ENCODE measurements at regions not wholly inside any gene's neighbourhood (a gene's known extent, or its start where the extent isn't known, plus 50 kb on each side); places are given as distances from the start of the nearest gene placed in this dataset.

GRCh38 chr6:25025248-25025918, 89.6 kb upstream of the RIPOR2 start:
- no peak for DNase-seq (ENCODE audit: low spot score in 2 of 2, unreplicated experiment in 2 of 2)
- Mint-ChIP-seq H3K36me3 (no peaks in the 10 kb centered on the region), H3K4me3 (no peak overlapping the region), H3K27ac (peak overlapping the region; percentile 3), H3K4me1 (peaks cover 11% of the 10 kb centered on the region), H3K27me3 (ENCODE audit: low read depth) (no peaks in the 10 kb centered on the region), H3K9me3 (peaks cover 5% of the 10 kb centered on the region)
- TF ChIP-seq CTCF (IDR thresholded peaks at IDR 0.05; ENCODE audit: unreplicated experiment): no peak

DNA sequence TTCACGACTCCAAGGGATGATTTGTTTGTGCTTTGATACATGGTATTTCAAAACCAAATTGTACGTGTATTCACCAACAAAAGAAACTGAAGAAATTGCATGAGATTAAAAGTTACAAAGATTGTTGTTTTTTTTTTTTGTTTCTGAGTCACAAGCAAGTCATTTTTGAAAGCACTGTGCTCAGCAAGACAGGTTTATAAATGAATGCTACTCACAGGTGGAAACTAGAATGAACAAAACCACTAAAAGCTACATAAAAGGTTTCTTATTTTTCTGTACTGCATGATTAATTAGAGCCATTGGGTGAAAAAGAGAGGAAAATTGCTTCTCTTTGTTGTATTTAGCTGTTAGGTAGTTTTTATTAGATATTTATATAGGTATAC, 90.2 kb upstream of the RIPOR2 start:
- Mint-ChIP-seq H3K36me3 (no peaks in the 10 kb centered on the region), H3K27me3 (ENCODE audit: low read depth) (no peaks in the 10 kb centered on the region), H3K4me1 (peaks cover 11% of the 10 kb centered on the region), H3K4me3 (no peak overlapping the region), H3K27ac (peak overlapping the region; percentile 3), H3K9me3 (peaks cover 5% of the 10 kb centered on the region)
- no peak for TF ChIP-seq CTCF (IDR thresholded peaks at IDR 0.05; ENCODE audit: unreplicated experiment)
- no peak for DNase-seq (ENCODE audit: low spot score in 2 of 2, unreplicated experiment in 2 of 2)

DNA sequence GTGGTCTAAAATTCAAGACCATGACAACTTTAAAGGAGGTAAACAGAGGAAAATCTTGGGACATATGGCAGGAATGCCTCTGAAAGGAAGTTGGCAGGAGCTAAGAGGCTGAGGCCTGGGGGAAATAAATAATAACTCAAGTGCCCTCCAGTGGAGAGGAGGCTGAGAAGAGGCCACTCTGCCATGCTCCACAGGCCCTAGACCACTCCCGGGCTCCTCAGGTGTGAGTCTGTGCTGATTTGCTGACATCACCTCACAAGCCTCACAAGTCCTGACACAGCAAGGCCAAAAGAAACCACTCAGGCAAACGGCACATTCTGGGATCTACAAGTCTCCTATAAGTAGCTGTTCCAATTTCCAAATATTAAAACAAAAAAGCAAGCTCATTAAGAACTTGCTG, 91.0 kb upstream of the RIPOR2 start:
- no peaks in the 10 kb centered on the region for H3K27me3 Mint-ChIP-seq (ENCODE audit: low read depth)
- no peak for TF ChIP-seq CTCF (IDR thresholded peaks at IDR 0.05; ENCODE audit: unreplicated experiment)
- H3K4me1 Mint-ChIP-seq: peaks cover 11% of the 10 kb centered on the region
- no peak overlapping the region for H3K27ac Mint-ChIP-seq
- DNase-seq (ENCODE audit: low spot score in 2 of 2, unreplicated experiment in 2 of 2): no peak
- no peaks in the 10 kb centered on the region for H3K9me3 Mint-ChIP-seq
- H3K36me3 Mint-ChIP-seq: no peaks in the 10 kb centered on the region
- no peak overlapping the region for H3K4me3 Mint-ChIP-seq

DNA sequence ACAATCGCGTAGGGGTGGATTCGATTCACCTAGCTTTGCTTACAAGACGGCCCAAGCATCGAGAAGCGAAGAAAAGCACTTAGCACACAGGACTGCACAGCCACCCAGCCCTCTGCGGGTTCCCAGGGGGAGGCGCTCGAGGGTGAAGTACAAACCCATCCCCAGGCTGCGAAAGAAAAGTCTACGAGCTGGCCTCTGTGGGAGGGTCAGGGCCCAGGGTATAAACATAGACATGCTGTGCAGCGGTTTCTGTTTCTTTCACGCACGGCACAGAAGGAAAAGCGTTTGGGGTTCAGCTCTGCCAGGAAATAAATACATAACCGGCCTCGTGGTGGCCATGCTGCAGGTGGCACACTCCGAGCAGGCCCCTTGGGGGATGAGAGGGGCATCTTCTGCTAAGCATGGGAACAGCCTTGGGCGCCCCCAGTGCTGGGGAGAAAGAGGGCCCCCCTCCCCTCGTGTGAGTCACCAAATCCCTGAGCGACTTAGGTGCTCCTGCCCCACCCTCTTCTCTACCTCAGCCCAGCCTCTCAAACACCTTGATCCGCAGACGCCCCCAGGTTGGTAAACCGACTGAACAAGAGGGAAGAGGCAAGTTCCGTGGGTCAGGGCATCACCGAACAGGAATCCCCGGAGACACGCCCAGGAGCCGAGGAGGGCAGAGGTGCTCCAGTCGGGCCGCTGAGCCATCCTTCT, 91.6 kb upstream of the RIPOR2 start:
- TF ChIP-seq CTCF (IDR thresholded peaks at IDR 0.05; ENCODE audit: unreplicated experiment): no peak
- Mint-ChIP-seq H3K36me3 (no peaks in the 10 kb centered on the region), H3K4me3 (no peak overlapping the region), H3K27me3 (ENCODE audit: low read depth) (no peaks in the 10 kb centered on the region), H3K9me3 (no peaks in the 10 kb centered on the region), H3K4me1 (peaks cover 11% of the 10 kb centered on the region), H3K27ac (no peak overlapping the region)
- DNase-seq (ENCODE audit: low spot score in 2 of 2, unreplicated experiment in 2 of 2): no peak

DNA sequence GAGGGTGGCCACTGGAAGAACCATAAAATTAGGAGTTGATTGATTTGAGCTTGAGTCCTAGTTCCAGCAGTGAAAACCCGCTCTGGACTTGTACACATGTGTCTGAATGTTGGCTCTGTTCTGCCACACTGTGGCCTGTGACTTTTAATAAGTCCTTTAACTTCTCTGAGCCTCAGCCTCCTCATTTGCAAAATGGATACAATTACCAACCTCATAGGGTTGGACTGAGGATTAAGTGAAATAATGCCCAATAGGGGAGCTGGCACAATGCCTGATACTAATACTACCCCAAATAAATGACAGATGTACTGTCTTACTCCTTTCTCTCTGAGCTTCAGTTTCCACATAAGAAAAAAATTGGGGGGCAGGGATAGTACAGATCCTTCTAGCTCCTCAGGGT, 92.6 kb upstream of the RIPOR2 start:
- no peak overlapping the region for H3K4me3 Mint-ChIP-seq
- no peak overlapping the region for H3K27ac Mint-ChIP-seq
- H3K4me1 Mint-ChIP-seq: peaks cover 11% of the 10 kb centered on the region
- TF ChIP-seq CTCF (IDR thresholded peaks at IDR 0.05; ENCODE audit: unreplicated experiment): no peak
- DNase-seq (ENCODE audit: low spot score in 2 of 2, unreplicated experiment in 2 of 2): no peak
- H3K27me3 Mint-ChIP-seq (ENCODE audit: low read depth): no peaks in the 10 kb centered on the region
- no peaks in the 10 kb centered on the region for H3K9me3 Mint-ChIP-seq
- H3K36me3 Mint-ChIP-seq: no peaks in the 10 kb centered on the region

All from mesothelial cell of epicardium (in vitro differentiated cells).